HEK293 (cell line): ENCODE measurements at regions not wholly inside any gene's neighbourhood (a gene's known extent, or its start where the extent isn't known, plus 50 kb on each side); places are given as distances from the start of the nearest gene placed in this dataset.

Experiments used
- IKZF3 ChIP-seq: fragments of 450-650 bp; IDR thresholded peaks from 2 replicates; pipeline ENCODE4 v1.5.0; 2018; ENCODE audit warnings: missing biosample characterization, mild to moderate bottlenecking, missing genetic modification characterization, moderate library complexity
- ZNF24 ChIP-seq: fragments of 450-650 bp; formaldehyde crosslinking; IDR thresholded peaks from 2 replicates; pipeline ENCODE4 v1.5.1; 2016; ENCODE audit warnings: missing biosample characterization, missing genetic modification characterization
- ZNF626 ChIP-seq: fragments of 450-650 bp; sonication (Bioruptor Pico); formaldehyde crosslinking; IDR thresholded peaks from 2 replicates; pipeline ENCODE4 v1.5.1; 2018; ENCODE audit warnings: missing biosample characterization, missing genetic modification characterization, inconsistent platforms
- TF ChIP-seq, protein P1 (sequence below): fragments of 450-650 bp; formaldehyde crosslinking; IDR thresholded peaks from 2 replicates; pipeline ENCODE4 v1.5.1; 2016; ENCODE audit warnings: missing biosample characterization, missing genetic modification characterization
- TF ChIP-seq, protein P2 (sequence below): fragments of 450-650 bp; formaldehyde crosslinking; IDR thresholded peaks from 2 replicates; pipeline ENCODE4 v1.5.1; 2017; ENCODE audit warnings: missing biosample characterization, missing genetic modification characterization

DNA sequence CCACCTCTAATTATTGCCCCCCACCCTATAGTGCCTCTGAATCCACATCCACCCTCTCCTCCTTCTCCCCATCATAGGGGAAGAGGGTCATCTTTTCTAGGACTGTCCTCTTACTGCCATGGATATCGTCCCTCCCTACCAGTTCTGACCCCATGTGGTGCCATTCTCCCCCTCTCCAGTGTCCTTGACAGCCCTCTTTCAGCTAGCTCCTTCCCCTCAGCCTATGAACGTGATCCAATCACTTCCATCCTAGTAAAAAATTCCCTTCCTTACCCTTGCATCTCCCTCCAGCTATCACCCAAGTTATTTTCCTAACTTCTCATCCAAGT lies 172.7 kb downstream of the RRAGC start:
- TF ChIP-seq, protein P1, sequence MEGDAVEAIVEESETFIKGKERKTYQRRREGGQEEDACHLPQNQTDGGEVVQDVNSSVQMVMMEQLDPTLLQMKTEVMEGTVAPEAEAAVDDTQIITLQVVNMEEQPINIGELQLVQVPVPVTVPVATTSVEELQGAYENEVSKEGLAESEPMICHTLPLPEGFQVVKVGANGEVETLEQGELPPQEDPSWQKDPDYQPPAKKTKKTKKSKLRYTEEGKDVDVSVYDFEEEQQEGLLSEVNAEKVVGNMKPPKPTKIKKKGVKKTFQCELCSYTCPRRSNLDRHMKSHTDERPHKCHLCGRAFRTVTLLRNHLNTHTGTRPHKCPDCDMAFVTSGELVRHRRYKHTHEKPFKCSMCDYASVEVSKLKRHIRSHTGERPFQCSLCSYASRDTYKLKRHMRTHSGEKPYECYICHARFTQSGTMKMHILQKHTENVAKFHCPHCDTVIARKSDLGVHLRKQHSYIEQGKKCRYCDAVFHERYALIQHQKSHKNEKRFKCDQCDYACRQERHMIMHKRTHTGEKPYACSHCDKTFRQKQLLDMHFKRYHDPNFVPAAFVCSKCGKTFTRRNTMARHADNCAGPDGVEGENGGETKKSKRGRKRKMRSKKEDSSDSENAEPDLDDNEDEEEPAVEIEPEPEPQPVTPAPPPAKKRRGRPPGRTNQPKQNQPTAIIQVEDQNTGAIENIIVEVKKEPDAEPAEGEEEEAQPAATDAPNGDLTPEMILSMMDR (tag by site-specific recombination), result no peak
- TF ChIP-seq, protein P2, sequence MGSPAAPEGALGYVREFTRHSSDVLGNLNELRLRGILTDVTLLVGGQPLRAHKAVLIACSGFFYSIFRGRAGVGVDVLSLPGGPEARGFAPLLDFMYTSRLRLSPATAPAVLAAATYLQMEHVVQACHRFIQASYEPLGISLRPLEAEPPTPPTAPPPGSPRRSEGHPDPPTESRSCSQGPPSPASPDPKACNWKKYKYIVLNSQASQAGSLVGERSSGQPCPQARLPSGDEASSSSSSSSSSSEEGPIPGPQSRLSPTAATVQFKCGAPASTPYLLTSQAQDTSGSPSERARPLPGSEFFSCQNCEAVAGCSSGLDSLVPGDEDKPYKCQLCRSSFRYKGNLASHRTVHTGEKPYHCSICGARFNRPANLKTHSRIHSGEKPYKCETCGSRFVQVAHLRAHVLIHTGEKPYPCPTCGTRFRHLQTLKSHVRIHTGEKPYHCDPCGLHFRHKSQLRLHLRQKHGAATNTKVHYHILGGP (tag by site-specific recombination), result no peak
- TF ChIP-seq ZNF626 (tag by site-specific recombination), result no peak
- no peak for TF ChIP-seq ZNF24
- TF ChIP-seq IKZF3, result no peak
